Breast epithelium (tissue), 3 donors: ENCODE measurements at regions not wholly inside any gene's neighbourhood (a gene's known extent, or its start where the extent isn't known, plus 50 kb on each side); places are given as distances from the start of the nearest gene placed in this dataset.

ENCODE experiments used
- CTCF ChIP-seq, 3 donors: fragments of 450-650 bp; IDR thresholded peaks; one replicate each; pipeline ENCODE4 v1.5.1; 2016 to 2017; ENCODE audit warnings: antibody characterized with exemption in 3 of 3, mild to moderate bottlenecking in 3 of 3, moderate library complexity in 3 of 3
- POLR2A ChIP-seq: fragments of 450-650 bp; IDR thresholded peaks from one replicate; pipeline ENCODE4 v1.6.1; 2016; ENCODE audit warnings: antibody characterized with exemption, mild to moderate bottlenecking, moderate library complexity
- POLR2AphosphoS5 ChIP-seq, 3 donors: sonication (generic); formaldehyde crosslinking; IDR thresholded peaks; one replicate each; pipeline ENCODE4 v1.6.1; 2017; ENCODE audit warnings: antibody characterized with exemption in 3 of 3

- TF ChIP-seq CTCF (IDR thresholded peaks at IDR 0.05) (no peak), POLR2A (no peak), POLR2AphosphoS5 (IDR thresholded peaks at IDR 0.05) (no peak)
These were observed 207.8 kb upstream of the WSCD1 start for GRCh38 chr17:5862395-5862794.
